ENCODE measurements at regions not wholly inside any gene's neighbourhood (a gene's known extent, or its start where the extent isn't known, plus 50 kb on each side); places are given as distances from the start of the nearest gene placed in this dataset.

- no peaks in the 10 kb centered on the region for H4K20me1 ChIP-seq (ENCODE audit: control insufficient read depth, insufficient read depth, insufficient read length)
- Mint-ChIP-seq H3K4me1 (peaks cover 0 to 5% of the 10 kb centered on the region in 2 experiments; a peak in 2 of 4 replicates), H3K4me3 (no peak overlapping the region), H3K36me3 (ENCODE audit: insufficient read depth in 1 of 3, low read depth in 3 of 3) (peaks cover 0 to 3% (median 0%) of the 10 kb centered on the region in 3 experiments; a peak in 2 of 7 replicates), H3K27ac (no peak overlapping the region), H3K9me3 (peaks cover 9 to 12% of the 10 kb centered on the region in 2 experiments; a peak in 4 of 5 replicates), H3K27me3 (ENCODE audit: low read depth) (no peaks in the 10 kb centered on the region)
- no peak overlapping the region for H3K56ac ChIP-seq (ENCODE audit: insufficient read length, low read depth, low read length)
- no peak overlapping the region for H3T11ph ChIP-seq (ENCODE audit: low read length)
- H3K27ac ChIP-seq (ENCODE audit: insufficient read length, low read depth, low read length): no peak overlapping the region
- no peak overlapping the region for H3K4me2 ChIP-seq (ENCODE audit: insufficient read depth, insufficient read length, low read length)
- H4K91ac ChIP-seq (ENCODE audit: insufficient read length, low read depth, low read length): no peak overlapping the region
- TF ChIP-seq, protein P1, sequence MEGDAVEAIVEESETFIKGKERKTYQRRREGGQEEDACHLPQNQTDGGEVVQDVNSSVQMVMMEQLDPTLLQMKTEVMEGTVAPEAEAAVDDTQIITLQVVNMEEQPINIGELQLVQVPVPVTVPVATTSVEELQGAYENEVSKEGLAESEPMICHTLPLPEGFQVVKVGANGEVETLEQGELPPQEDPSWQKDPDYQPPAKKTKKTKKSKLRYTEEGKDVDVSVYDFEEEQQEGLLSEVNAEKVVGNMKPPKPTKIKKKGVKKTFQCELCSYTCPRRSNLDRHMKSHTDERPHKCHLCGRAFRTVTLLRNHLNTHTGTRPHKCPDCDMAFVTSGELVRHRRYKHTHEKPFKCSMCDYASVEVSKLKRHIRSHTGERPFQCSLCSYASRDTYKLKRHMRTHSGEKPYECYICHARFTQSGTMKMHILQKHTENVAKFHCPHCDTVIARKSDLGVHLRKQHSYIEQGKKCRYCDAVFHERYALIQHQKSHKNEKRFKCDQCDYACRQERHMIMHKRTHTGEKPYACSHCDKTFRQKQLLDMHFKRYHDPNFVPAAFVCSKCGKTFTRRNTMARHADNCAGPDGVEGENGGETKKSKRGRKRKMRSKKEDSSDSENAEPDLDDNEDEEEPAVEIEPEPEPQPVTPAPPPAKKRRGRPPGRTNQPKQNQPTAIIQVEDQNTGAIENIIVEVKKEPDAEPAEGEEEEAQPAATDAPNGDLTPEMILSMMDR (conservative IDR thresholded peaks at IDR 0.05): no peak
- H3K27me3 ChIP-seq (ENCODE audit: insufficient read depth, low read length): no peaks in the 10 kb centered on the region
- no peak overlapping the region for H2BK12ac ChIP-seq (ENCODE audit: insufficient read length, low read depth, low read length)
- no peak overlapping the region for H2AFZ ChIP-seq (ENCODE audit: low read length)
- H4K8ac ChIP-seq (replicated peaks; ENCODE audit: insufficient read length, low read depth, low read length): no peak overlapping the region
- H2BK120ac ChIP-seq (ENCODE audit: low read depth, low read length, poor library complexity, severe bottlenecking): no peak overlapping the region
- H3K4ac ChIP-seq (ENCODE audit: low read depth, low read length): no peak overlapping the region
- H3K18ac ChIP-seq (ENCODE audit: insufficient read length, low read depth, low read length): no peak overlapping the region
- no peaks in the 10 kb centered on the region for H3K23me2 ChIP-seq (ENCODE audit: insufficient read length, low read depth, low read length, poor library complexity, severe bottlenecking)
- no peaks in the 10 kb centered on the region for H3K79me1 ChIP-seq (ENCODE audit: insufficient read depth, low read depth, low read length, poor library complexity, severe bottlenecking)
- no peak overlapping the region for H3K9ac ChIP-seq (ENCODE audit: extremely low read depth, insufficient read length, low read length)
- H2AK5ac ChIP-seq (ENCODE audit: insufficient read length, low read length): no peak overlapping the region
- no peak overlapping the region for H2BK20ac ChIP-seq (ENCODE audit: low read depth, low read length, poor library complexity, severe bottlenecking)
- H4K5ac ChIP-seq (ENCODE audit: insufficient read length, low read depth, low read length): no peak overlapping the region
- H3K4me1 ChIP-seq (ENCODE audit: insufficient read depth, low read length): no peaks in the 10 kb centered on the region
- no peaks in the 10 kb centered on the region for H3K79me2 ChIP-seq (ENCODE audit: insufficient read depth, low read length)
- H3K14ac ChIP-seq (ENCODE audit: insufficient read depth, low read length): no peak overlapping the region
- no peak for DNase-seq
- no peak overlapping the region for H3K23ac ChIP-seq (ENCODE audit: insufficient read length, low read depth, low read length)
- no peaks in the 10 kb centered on the region for H3K9me3 ChIP-seq (ENCODE audit: control insufficient read depth, low read depth, low read length)
- no peak overlapping the region for H2BK15ac ChIP-seq (ENCODE audit: low read depth, low read length)
- H2BK5ac ChIP-seq (ENCODE audit: insufficient read length, low read length): no peak overlapping the region
These were observed 230.9 kb upstream of the LRIG3 start for GRCh38 chr12:59151243-59151642.
